Neuron (in vitro differentiated cells): ENCODE measurements at regions not wholly inside any gene's neighbourhood (a gene's known extent, or its start where the extent isn't known, plus 50 kb on each side); places are given as distances from the start of the nearest gene placed in this dataset.

Source experiments
- H2AFZ ChIP-seq: one replicate; pipeline ENCODE4 v1.6.1; 2013; ENCODE audit warnings: low read depth, mild to moderate bottlenecking, inconsistent platforms, low read length, moderate library complexity
- H3K27me3 ChIP-seq: one replicate; pipeline ENCODE4 v1.6.1; 2013; ENCODE audit warnings: low read length; ENCODE audit not compliant: insufficient read depth
- H3K36me3 ChIP-seq: one replicate; pipeline ENCODE4 v1.6.1; 2013; ENCODE audit warnings: low read length; ENCODE audit not compliant: insufficient read depth
- H3K4me1 ChIP-seq: one replicate; pipeline ENCODE4 v1.6.1; 2013; ENCODE audit warnings: low read length; ENCODE audit not compliant: insufficient read depth
- H3K4me3 ChIP-seq: 2 replicates; pipeline ENCODE4 v1.5.1; 2013; ENCODE audit warnings: mild to moderate bottlenecking, low read length, moderate library complexity
- H3K9me3 ChIP-seq: one replicate; pipeline ENCODE4 v1.6.1; 2013; ENCODE audit warnings: low read length

DNA sequence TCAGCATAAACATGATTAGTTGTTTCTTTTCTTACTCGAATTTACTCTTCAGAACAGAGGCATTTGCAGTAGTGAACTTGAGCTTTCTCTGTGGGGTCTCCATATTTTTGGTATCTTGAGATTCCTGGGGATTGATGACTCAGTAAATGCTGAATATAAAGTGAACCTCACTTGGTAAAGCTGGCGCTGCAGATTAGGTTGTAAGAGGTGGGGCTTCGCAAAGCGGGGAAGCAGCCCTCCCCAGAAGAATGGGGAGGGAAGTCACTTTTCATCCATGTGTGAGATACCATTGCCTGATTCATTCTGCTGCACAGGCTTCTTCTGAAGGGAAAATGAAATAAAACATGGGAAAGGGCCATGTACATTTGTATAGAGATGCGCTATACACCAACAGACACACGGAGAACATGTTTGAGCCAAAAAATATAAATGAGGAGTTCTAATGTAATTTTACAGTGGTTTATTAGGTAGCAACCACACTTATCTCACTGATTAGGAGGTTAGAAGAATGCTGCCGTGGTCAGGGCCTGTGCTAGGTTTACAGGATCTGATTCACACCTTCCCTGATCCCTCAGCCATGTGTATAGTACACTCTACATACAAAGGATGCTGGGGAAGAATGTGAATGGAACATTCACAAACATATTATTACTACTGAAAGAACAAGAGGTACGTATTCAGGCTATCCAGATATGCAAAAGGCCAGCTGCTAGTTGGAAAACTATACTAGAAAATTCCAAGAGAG, 63.5 kb downstream of the DNTTIP2 start:
- Histone ChIP-seq H3K9me3 (no peaks in the 10 kb centered on the region), H3K27me3 (no peaks in the 10 kb centered on the region), H3K36me3 (no peaks in the 10 kb centered on the region), H3K4me1 (no peaks in the 10 kb centered on the region), H2AFZ (no peak overlapping the region), H3K4me3 (no peak overlapping the region)

DNA sequence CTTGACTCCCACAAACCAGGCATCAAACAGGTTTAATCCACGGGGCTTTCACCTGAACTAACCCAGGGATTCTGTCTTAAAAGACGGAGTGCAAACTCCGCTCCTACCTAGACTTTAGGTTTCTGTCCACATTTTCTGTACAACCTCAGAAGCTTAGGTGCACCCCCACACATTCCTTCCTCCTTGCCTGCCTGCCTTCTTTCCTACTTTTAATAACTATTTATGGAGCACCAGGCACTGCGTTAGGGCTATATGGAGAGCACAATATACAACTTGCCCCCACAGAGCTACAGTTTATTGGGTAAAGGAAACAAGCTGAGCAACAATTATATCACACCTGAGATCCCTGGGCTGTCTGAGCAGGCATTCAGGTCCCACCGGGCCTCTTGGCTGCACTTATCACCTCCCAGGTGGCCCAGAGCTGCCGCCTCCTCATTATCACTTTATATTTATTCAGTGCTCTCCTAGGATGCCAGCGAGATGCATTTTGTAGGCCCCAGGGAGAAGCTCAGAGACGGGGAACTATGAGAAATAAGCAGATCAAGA, 64.1 kb downstream of the DNTTIP2 start:
- H3K27me3 ChIP-seq = no peaks in the 10 kb centered on the region
- H3K4me1 ChIP-seq = no peaks in the 10 kb centered on the region
- H2AFZ ChIP-seq = no peak overlapping the region
- H3K4me3 ChIP-seq = no peak overlapping the region
- no peaks in the 10 kb centered on the region for H3K36me3 ChIP-seq
- H3K9me3 ChIP-seq = no peaks in the 10 kb centered on the region

DNA sequence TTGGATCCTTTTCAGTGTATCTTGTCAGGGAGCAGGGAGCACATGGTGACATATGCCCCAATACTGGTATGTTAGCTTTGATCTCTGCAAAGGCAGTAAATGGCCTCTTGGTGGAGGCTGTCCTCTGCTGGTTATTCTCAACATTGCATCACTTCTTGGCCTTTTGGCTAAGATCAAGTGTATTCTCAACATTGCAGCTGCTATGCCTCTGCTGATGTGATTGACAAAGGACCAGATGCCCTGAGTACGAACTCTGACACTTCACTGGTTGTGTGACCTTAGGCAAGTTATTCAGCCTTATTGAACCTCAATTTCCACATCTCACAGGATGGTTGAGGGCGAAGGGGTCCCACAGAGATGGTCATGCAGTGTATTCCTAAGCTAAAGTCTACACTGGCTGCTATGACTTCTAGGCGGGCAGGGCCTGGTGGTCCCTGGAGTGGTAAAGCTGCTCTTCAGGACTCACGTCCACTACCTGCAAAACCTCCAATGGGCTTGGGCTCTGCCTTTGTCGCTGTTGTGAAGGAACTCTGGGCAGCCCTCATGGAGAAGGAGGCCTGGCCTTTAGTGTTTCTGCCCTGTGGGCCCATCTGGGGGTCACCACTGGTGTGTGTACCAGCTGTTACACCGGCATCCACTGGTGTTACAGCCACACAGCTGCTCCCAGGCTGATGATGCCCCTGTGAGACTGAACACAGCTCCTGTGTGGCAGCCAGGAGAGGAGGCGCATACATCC, 64.8 kb downstream of the DNTTIP2 start:
- H3K36me3 ChIP-seq = no peaks in the 10 kb centered on the region
- no peaks in the 10 kb centered on the region for H3K27me3 ChIP-seq
- H2AFZ ChIP-seq = no peak overlapping the region
- no peak overlapping the region for H3K4me3 ChIP-seq
- no peaks in the 10 kb centered on the region for H3K4me1 ChIP-seq
- H3K9me3 ChIP-seq = no peaks in the 10 kb centered on the region

DNA sequence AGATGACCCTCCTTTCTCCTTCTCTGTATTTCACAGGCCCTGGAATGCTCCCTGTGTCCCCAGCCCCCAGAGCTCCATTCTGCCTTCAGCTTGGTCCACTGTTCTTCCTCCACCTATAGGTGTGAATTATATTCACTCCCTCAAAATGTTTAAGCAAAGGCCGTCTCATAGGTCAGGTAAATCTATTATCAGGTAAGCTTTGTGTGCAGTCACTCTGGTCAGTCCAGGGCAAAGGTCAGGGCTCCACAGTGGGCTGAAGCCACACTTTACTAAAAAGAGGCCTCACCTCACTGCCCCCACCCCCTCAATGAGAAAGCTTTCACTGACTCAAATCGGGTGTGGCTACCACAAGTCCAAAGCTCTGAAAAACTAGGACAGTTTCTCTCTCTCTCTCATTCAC, 65.9 kb downstream of the DNTTIP2 start:
- Histone ChIP-seq H3K9me3 (no peaks in the 10 kb centered on the region), H3K4me3 (no peak overlapping the region), H3K27me3 (no peaks in the 10 kb centered on the region), H3K36me3 (no peaks in the 10 kb centered on the region), H2AFZ (no peak overlapping the region), H3K4me1 (no peaks in the 10 kb centered on the region)

DNA sequence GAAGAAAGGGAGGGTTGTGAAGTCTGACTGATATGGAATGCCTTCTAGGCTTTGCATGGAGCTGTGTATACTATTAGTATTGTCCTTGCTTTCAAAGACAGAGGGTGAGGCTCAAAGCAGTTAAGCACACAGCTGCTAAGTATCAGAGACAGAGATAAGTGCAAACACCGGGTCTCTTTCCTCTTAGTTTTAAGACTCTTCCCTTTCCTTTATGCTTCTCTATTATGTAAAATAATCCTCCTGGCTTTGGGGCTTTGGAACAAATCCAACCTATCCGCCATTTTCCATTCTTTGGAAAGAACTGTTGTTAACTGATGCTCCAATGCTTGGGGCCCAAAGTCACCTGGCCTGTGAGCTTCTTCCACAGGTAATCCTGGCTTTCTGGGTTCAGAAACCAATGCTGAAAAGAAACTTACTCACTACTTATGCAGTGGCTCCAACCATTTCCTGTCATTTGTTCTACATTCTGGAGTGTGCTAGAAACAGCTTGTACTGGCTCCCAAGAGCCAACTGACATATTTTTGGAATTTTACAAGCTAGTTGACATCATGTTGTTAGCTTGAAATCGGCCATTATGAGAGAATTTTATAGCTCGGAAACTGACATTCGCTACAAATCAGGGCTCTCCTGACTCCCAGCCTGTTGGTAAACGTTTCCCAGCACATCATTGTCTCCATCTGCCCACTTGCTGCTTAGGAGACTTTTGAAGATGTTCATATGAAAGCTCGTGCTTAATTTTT, 67.5 kb downstream of the DNTTIP2 start:
- Histone ChIP-seq H3K36me3 (no peaks in the 10 kb centered on the region), H3K27me3 (no peaks in the 10 kb centered on the region), H2AFZ (no peak overlapping the region), H3K4me1 (no peaks in the 10 kb centered on the region), H3K9me3 (peaks cover 2% of the 10 kb centered on the region), H3K4me3 (no peak overlapping the region)

DNA sequence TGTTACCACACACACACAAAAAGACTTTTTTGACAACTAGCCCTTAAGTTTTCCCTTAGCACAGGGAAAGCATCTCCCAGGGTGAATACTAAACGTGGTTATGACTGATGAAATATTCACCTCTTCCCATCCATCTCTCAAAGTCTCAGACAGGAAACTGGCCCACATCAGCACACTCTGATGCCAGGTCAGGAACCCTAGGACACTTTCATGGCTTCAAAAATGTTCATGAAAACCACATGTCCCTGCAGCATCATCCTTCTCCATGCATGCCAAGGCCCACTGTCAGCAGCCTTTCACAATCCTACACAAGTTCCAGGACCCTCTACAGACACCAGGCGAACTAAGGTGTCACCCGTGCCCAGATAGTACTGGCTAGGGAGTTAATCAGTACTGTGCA, 68.7 kb downstream of the DNTTIP2 start:
- Histone ChIP-seq H3K9me3 (peaks cover 2% of the 10 kb centered on the region), H3K27me3 (no peaks in the 10 kb centered on the region), H3K4me3 (no peak overlapping the region), H3K36me3 (no peaks in the 10 kb centered on the region), H2AFZ (no peak overlapping the region), H3K4me1 (no peaks in the 10 kb centered on the region)

DNA sequence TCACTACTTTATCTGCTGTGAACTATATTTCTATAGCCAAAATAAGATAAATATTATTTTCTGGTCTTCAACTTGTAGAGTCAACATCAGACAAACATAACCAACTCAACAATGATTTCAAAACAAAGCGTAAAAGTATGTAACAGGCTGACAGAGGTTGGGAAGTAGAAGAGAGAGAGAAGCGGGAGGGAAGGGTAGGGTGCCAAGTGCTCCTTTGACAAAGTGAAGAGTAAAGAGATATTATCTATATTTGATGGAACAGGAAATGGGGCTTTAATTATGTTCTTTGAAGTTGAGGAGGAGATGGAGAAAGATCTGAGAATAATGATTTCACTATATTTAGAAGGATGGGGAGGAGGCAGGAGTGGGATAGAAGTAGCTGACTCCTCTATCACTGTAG, 70.1 kb downstream of the DNTTIP2 start:
- no peaks in the 10 kb centered on the region for H3K36me3 ChIP-seq
- H3K27me3 ChIP-seq = no peaks in the 10 kb centered on the region
- no peak overlapping the region for H2AFZ ChIP-seq
- H3K9me3 ChIP-seq = peaks cover 2% of the 10 kb centered on the region
- no peak overlapping the region for H3K4me3 ChIP-seq
- H3K4me1 ChIP-seq = no peaks in the 10 kb centered on the region

DNA sequence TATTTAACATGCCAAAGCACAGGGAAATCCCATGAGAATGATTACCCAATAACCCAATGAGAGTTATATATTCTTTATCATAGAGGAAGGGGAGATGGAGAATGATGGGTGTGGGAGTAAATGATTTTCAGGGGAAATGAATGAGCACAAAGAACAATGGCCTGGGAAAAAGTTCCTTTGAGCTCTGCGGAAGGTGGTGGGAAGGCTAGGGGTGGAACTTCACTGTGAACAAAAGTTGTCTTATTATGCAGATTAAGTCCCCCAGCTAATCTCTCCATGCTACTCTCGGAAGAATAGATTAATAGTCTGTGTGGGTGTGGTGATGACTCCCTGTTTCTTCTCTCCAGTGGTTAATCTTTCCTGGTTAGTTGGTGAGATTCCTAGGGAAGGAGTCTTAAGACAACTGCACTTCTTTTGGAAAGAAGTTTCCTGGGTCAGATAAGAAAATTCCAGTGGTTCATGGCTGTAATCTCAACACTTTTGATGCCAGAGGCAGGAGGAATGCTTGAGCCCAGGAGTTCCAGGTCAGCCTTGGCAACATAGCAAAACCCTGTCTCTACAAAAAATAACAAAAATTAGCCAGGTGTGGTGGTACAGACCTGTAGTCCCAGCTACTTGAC, 71.6 kb downstream of the DNTTIP2 start:
- H3K9me3 ChIP-seq = peaks cover 2% of the 10 kb centered on the region
- no peaks in the 10 kb centered on the region for H3K4me1 ChIP-seq
- H3K4me3 ChIP-seq = no peak overlapping the region
- no peaks in the 10 kb centered on the region for H3K27me3 ChIP-seq
- no peak overlapping the region for H2AFZ ChIP-seq
- no peaks in the 10 kb centered on the region for H3K36me3 ChIP-seq

DNA sequence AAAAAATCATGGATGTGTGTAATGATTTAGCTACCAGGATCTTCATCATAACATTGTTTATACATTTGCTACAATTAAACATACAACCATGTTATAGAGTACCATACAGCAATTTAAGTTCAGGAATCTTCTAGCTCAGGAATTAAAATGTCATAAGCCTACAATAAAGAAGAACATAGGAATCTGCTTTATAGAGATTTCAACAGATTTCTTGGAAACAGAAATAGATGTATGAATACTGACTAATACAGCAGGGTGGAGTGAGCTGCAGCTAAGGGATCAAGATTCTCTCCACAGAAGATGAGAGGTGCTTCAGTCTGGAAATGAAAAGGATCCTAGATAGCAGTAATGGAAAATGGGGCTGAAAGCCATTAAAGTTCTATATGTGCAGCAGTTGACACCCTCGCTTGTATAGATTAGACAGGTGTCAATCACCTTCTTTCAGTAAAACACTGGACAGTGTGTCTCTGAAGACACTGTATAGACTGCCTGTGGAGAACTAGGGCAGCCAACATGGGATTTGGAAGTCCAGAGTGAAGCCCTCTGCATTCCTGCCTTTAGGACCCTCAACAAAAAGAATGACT, 73.9 kb downstream of the DNTTIP2 start:
- Histone ChIP-seq H3K9me3 (peaks cover 2% of the 10 kb centered on the region), H3K4me3 (no peak overlapping the region), H2AFZ (no peak overlapping the region), H3K27me3 (no peaks in the 10 kb centered on the region), H3K4me1 (no peaks in the 10 kb centered on the region), H3K36me3 (no peaks in the 10 kb centered on the region)

DNA sequence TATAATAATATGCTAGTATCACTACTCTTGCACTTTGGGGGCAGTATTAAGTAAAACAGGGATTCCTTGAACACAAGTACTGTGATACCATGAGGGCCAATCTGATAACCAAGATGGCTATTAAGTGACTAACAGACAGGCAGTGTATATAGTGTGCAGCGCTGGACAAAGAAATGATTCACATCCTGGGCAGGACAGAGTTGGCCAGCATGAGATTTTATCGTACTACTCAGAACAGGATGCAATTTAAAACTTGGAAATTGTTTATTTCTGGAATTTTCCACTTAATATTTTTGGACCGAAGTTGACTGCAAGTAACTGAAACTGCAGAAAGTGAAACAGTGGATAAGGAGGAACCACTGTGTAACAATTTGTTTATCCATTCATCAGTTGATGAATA, 74.6 kb downstream of the DNTTIP2 start:
- H2AFZ ChIP-seq = no peak overlapping the region
- no peaks in the 10 kb centered on the region for H3K27me3 ChIP-seq
- no peaks in the 10 kb centered on the region for H3K36me3 ChIP-seq
- H3K9me3 ChIP-seq = peaks cover 2% of the 10 kb centered on the region
- no peak overlapping the region for H3K4me3 ChIP-seq
- no peaks in the 10 kb centered on the region for H3K4me1 ChIP-seq

DNA sequence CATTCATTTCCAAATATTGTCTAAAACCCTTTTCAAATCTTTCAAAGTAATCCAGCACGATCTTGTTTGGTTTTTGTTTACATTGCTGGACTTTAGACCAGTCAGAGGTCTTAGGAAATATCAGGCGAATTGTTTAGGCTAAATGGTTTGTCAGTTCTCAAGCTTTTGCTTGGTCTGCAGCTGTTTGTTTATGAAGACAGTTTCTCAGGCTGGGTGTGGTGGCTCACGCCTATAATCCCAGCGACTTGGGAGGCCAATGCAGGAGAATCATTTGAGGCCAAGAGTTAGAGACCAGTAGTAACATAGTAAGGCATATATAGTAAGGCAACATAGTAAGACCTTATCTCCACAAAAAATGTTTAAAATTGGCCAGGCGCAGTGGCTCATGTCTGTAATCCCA, 77.5 kb downstream of the DNTTIP2 start:
- Histone ChIP-seq H3K4me1 (no peaks in the 10 kb centered on the region), H3K9me3 (no peaks in the 10 kb centered on the region)

DNA sequence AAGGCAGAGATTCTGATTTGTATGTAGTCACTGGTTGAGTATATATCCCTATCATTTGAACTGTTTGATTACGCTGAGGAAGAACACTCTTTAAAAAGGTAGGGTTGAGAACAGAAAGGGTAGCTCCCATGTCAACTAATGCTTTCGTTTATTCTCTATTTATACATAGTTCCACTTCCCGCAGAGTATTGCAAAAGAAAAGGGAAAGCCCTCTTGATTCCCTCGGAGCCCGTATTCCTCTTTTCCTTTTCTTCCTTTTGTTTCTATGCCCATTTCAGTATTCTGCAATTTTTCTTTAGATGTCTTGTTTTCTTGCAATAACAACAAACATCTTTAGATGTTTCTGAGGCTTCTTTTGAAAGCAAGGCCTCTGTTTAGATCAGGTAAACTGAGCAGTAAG, 78.2 kb downstream of the DNTTIP2 start:
- no peaks in the 10 kb centered on the region for H3K36me3 ChIP-seq
- no peak overlapping the region for H2AFZ ChIP-seq
- H3K4me1 ChIP-seq = no peaks in the 10 kb centered on the region
- H3K4me3 ChIP-seq = no peak overlapping the region
- H3K9me3 ChIP-seq = no peaks in the 10 kb centered on the region
- H3K27me3 ChIP-seq = no peaks in the 10 kb centered on the region

More for the DNA sequence above, 77.5 kb downstream of the DNTTIP2 start:
- Histone ChIP-seq H3K27me3 (no peaks in the 10 kb centered on the region), H2AFZ (no peak overlapping the region), H3K4me3 (no peak overlapping the region), H3K36me3 (no peaks in the 10 kb centered on the region)
